Erythroblast (primary cell): ENCODE measurements at regions not wholly inside any gene's neighbourhood (a gene's known extent, or its start where the extent isn't known, plus 50 kb on each side); places are given as distances from the start of the nearest gene placed in this dataset.

Experiments
- GATA1 ChIP-seq: IDR thresholded peaks from 2 replicates; pipeline ENCODE4 v1.6.1; 2011; ENCODE audit warnings: low read depth, mild to moderate bottlenecking, control low read depth, low read length, moderate library complexity
- POLR2A ChIP-seq: IDR thresholded peaks from 2 replicates; pipeline ENCODE4 v1.6.1; 2011; ENCODE audit warnings: mild to moderate bottlenecking, low read length

DNA sequence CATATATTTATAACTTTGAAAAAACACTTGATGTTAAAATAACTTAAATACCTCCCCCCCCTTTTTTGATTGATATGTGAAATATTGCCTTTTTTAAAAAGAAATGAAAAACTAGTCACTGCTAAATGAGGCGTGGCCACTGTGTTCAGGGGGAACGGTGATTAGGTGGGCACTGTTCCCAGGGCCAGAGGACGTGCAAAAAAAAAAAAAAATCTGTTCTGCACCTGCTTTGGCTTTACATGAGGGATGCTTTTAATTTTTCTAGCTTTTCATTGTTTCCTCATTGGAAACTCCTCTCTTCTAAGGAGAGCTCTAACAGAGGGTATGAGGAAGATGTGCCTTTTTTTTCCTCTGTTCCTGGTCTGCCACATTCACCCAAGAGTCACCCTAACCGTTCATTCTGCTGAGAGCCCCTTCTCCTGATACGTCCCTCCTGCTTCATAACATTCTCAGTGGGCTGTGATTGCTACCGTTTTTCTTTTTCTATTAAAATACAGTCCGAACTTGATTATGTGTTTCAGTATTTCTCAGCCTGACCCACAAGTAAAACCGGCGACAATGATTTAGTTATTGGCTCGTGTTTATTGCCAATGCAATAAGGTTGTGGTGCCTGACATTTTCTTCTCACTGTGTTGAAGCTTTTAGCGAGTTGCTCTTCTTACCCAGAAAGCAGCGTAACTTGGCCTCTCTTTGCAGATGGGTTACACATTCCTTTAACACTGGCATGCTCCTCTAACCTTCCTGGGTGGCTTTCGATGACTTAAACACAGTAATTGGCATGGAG is 64.8 kb upstream of the ZNF536 start:
- TF ChIP-seq POLR2A = no peak
- TF ChIP-seq GATA1 = no peak
